GM23338 (cell line): ENCODE measurements at regions not wholly inside any gene's neighbourhood (a gene's known extent, or its start where the extent isn't known, plus 50 kb on each side); places are given as distances from the start of the nearest gene placed in this dataset.

Experiments used
- ATAC-seq: fragments of 200-7000 bp; cut with Tn5 transposase; 3 replicates; pipeline ENCODE4 v1.9.1; 2020
- DNase-seq: peaks from one replicate; pipeline ENCODE4 v3.0.0-alpha.2; 2015; ENCODE audit warnings: low spot score
- H2AFZ ChIP-seq: fragments of 200-600 bp; sonication (generic); 2 replicates; pipeline ENCODE4 v1.8.0; 2016; ENCODE audit warnings: antibody characterized with exemption, mild to moderate bottlenecking, moderate library complexity
- H3F3A ChIP-seq: fragments of 200-600 bp; sonication (generic); replicated peaks from 2 replicates; pipeline ENCODE4 v1.8.0; 2017; ENCODE audit warnings: antibody characterized with exemption, mixed run types, low read depth
- H3K27ac ChIP-seq: fragments of 200-600 bp; sonication (generic); 2 replicates; pipeline ENCODE4 v1.6.1; 2016; ENCODE audit warnings: low read depth
- H3K27me3 ChIP-seq: fragments of 200-600 bp; sonication (generic); 2 replicates; pipeline ENCODE4 v1.8.0; 2016; ENCODE audit warnings: mild to moderate bottlenecking, mixed run types, moderate library complexity; ENCODE audit not compliant: insufficient read depth
- H3K36me3 ChIP-seq: fragments of 200-600 bp; sonication (generic); 2 replicates; pipeline ENCODE4 v1.8.0; 2016; ENCODE audit warnings: mild to moderate bottlenecking; ENCODE audit not compliant: insufficient read depth
- H3K4me1 ChIP-seq: fragments of 200-600 bp; sonication (generic); 2 replicates; pipeline ENCODE4 v1.8.0; 2016; ENCODE audit warnings: mild to moderate bottlenecking, moderate library complexity; ENCODE audit not compliant: insufficient read depth
- H3K4me2 ChIP-seq: fragments of 200-600 bp; sonication (generic); 2 replicates; pipeline ENCODE4 v1.7.1; 2017; ENCODE audit warnings: mixed run types
- H3K4me3 ChIP-seq: fragments of 200-600 bp; sonication (generic); 2 replicates; pipeline ENCODE4 v1.6.1; 2016; ENCODE audit warnings: mixed run types
- H3K79me2 ChIP-seq: fragments of 200-600 bp; sonication (generic); replicated peaks from 2 replicates; pipeline ENCODE4 v1.8.0; 2017; ENCODE audit warnings: mild to moderate bottlenecking; ENCODE audit not compliant: insufficient read depth
- H3K9me2 ChIP-seq: fragments of 200-600 bp; sonication (generic); 2 replicates; pipeline ENCODE4 v1.8.0; 2017; ENCODE audit not compliant: insufficient read depth
- H4K20me1 ChIP-seq: fragments of 200-600 bp; sonication (generic); replicated peaks from 2 replicates; pipeline ENCODE4 v1.8.0; 2017; ENCODE audit warnings: mild to moderate bottlenecking; ENCODE audit not compliant: insufficient read depth
- H3K27ac Mint-ChIP-seq: 2 replicates; pipeline ENCODE4 v1.8.0; 2020; ENCODE audit warnings: inconsistent platforms, mild to moderate bottlenecking, moderate library complexity, mixed read lengths
- H3K27me3 Mint-ChIP-seq: 3 replicates; pipeline ENCODE4 v1.8.0; 2022; ENCODE audit warnings: low read depth, mild to moderate bottlenecking, moderate library complexity, mixed read lengths, inconsistent platforms; ENCODE audit not compliant: insufficient read depth, poor library complexity
- H3K36me3 Mint-ChIP-seq: 3 replicates; pipeline ENCODE4 v1.8.0; 2021; ENCODE audit warnings: low read depth, mild to moderate bottlenecking, inconsistent platforms, moderate library complexity, mixed read lengths
- H3K4me1 Mint-ChIP-seq: 3 replicates; pipeline ENCODE4 v1.8.0; 2020; ENCODE audit warnings: mild to moderate bottlenecking, inconsistent platforms, mixed read lengths
- H3K4me3 Mint-ChIP-seq: 3 replicates; pipeline ENCODE4 v1.8.0; 2021; ENCODE audit warnings: moderate library complexity, mild to moderate bottlenecking, inconsistent platforms, mixed read lengths
- H3K9me3 Mint-ChIP-seq: 3 replicates; pipeline ENCODE4 v1.8.0; 2020; ENCODE audit warnings: moderate library complexity, mild to moderate bottlenecking, inconsistent platforms, mixed read lengths
- ETS1 ChIP-seq: IDR thresholded peaks from 2 replicates; pipeline ENCODE4 v1.6.1; 2016; ENCODE audit warnings: antibody characterized with exemption
- EZH2 ChIP-seq: fragments of 200-600 bp; sonication (generic); IDR thresholded peaks from one replicate; pipeline ENCODE4 v1.8.0; 2017; ENCODE audit warnings: antibody characterized with exemption, mild to moderate bottlenecking, low read depth; ENCODE audit not compliant: unreplicated experiment
- REST ChIP-seq: IDR thresholded peaks from one replicate; pipeline ENCODE4 v1.6.1; 2018; ENCODE audit warnings: antibody characterized with exemption; ENCODE audit not compliant: unreplicated experiment
- STAT1 ChIP-seq: IDR thresholded peaks from one replicate; pipeline ENCODE4 v1.6.1; 2016; ENCODE audit warnings: antibody characterized with exemption; ENCODE audit not compliant: unreplicated experiment
- ZNF114 ChIP-seq: fragments of 250-450 bp; sonication (Bioruptor Pico); IDR thresholded peaks from 2 replicates; pipeline ENCODE4 v1.5.0; 2020; ENCODE audit warnings: mild to moderate bottlenecking, moderate library complexity

- Histone ChIP-seq H3K79me2 (no peaks in the 10 kb centered on the region), H3K9me2 (no peaks in the 10 kb centered on the region), H2AFZ (no peak overlapping the region; the same call in 1 of the 2 replicates), H4K20me1 (no peaks in the 10 kb centered on the region), H3K27ac (no peak overlapping the region), H3K4me3 (no peak overlapping the region), H3K36me3 (no peaks in the 10 kb centered on the region), H3F3A (no peaks in the 10 kb centered on the region), H3K4me1 (no peaks in the 10 kb centered on the region), H3K27me3 (no peaks in the 10 kb centered on the region), H3K4me2 (no peak overlapping the region)
- no peak overlapping the region for H3K27ac Mint-ChIP-seq
- ATAC-seq (no peak), DNase-seq (no peak)
- H3K36me3 Mint-ChIP-seq = no peaks in the 10 kb centered on the region
- no peaks in the 10 kb centered on the region for H3K9me3 Mint-ChIP-seq
- no peak overlapping the region for H3K4me3 Mint-ChIP-seq
- no peak for TF ChIP-seq STAT1
- TF ChIP-seq EZH2 = no peak
- TF ChIP-seq REST = no peak
- no peak for TF ChIP-seq ZNF114 (CRISPR knock-in tag)
- TF ChIP-seq ETS1 = no peak
- no peaks in the 10 kb centered on the region; the same call in 1 of the 3 replicates for H3K4me1 Mint-ChIP-seq
- no peaks in the 10 kb centered on the region for H3K27me3 Mint-ChIP-seq
Observed at GRCh38 chr10:44774676-44775401, 136.3 kb upstream of the TMEM72 start.

GRCh38 chr10:44775402-44775741 lies 135.8 kb upstream of the TMEM72 start:
- Mint-ChIP-seq H3K9me3 (no peaks in the 10 kb centered on the region), H3K27me3 (no peaks in the 10 kb centered on the region), H3K4me3 (no peak overlapping the region), H3K36me3 (no peaks in the 10 kb centered on the region), H3K27ac (no peak overlapping the region), H3K4me1 (no peaks in the 10 kb centered on the region; the same call in 1 of the 3 replicates)
- no peak overlapping the region for H2AFZ ChIP-seq
- H3K27me3 ChIP-seq = no peaks in the 10 kb centered on the region
- no peak for TF ChIP-seq ETS1
- no peaks in the 10 kb centered on the region for H3F3A ChIP-seq
- no peaks in the 10 kb centered on the region for H3K79me2 ChIP-seq
- H3K36me3 ChIP-seq = no peaks in the 10 kb centered on the region
- no peaks in the 10 kb centered on the region for H3K4me1 ChIP-seq
- no peak overlapping the region for H3K27ac ChIP-seq
- no peak overlapping the region for H3K4me2 ChIP-seq
- H3K4me3 ChIP-seq = no peak overlapping the region
- no peaks in the 10 kb centered on the region for H4K20me1 ChIP-seq
- H3K9me2 ChIP-seq = no peaks in the 10 kb centered on the region
- no peak for ATAC-seq
- DNase-seq = no peak
